HG02870 (cell line): ENCODE measurements at regions not wholly inside any gene's neighbourhood (a gene's known extent, or its start where the extent isn't known, plus 50 kb on each side); places are given as distances from the start of the nearest gene placed in this dataset.

Experiments
- ATAC-seq: cut with Tn5 transposase; IDR thresholded peaks from one replicate; pipeline ENCODE4 v1.9.1; 2021; ENCODE audit warnings: mild to moderate bottlenecking, moderate library complexity; ENCODE audit not compliant: unreplicated experiment

GRCh38 chr6:47118611-47119010 lies 76.5 kb upstream of the ADGRF1 start:
- no peak for ATAC-seq

GRCh38 chr6:47117314-47117713 lies 75.2 kb upstream of the ADGRF1 start:
- no peak for ATAC-seq

DNA sequence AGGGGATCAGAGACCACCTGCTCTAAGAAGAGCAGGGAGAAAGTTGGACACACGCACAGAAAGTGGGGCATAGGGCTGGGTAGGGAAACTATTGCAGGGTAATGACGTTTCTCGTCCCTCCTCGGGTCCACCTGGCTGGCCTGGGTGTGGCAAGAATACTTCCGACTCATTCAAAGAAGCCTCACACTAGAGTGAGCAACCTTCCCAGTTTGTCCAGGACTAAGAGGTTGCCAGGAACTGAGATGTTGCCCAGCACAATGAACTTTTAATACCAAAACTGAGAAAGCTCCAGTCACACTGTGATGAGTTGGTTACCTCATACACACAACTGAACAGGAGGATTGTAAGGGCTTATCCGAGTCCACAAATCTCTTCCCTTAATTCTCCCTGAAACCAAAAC lies 74.5 kb upstream of the ADGRF1 start:
- ATAC-seq, result no peak

GRCh38 chr6:47116086-47116485 lies 74.0 kb upstream of the ADGRF1 start:
- ATAC-seq, result no peak

GRCh38 chr6:47114460-47114859 lies 72.3 kb upstream of the ADGRF1 start:
- ATAC-seq, result no peak

DNA sequence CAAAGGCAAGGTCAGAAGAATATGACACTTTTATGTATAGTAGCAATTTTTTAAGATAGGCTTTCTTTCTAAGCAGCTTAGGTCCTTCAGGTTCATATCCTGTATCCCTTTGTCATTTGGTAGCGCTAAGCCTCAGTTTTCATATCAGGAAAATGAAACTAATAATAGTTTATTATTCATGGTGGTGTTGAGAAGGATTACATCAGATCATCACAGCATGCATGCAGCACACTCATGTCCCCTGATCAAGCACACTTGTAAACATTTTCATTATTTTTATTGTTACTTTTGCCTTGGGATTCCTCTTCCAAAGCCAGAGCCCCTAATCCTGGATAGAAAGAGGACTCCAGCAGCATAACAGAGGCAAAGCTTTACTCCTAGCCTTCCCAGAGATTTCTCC lies 70.2 kb upstream of the ADGRF1 start:
- no peak for ATAC-seq

DNA sequence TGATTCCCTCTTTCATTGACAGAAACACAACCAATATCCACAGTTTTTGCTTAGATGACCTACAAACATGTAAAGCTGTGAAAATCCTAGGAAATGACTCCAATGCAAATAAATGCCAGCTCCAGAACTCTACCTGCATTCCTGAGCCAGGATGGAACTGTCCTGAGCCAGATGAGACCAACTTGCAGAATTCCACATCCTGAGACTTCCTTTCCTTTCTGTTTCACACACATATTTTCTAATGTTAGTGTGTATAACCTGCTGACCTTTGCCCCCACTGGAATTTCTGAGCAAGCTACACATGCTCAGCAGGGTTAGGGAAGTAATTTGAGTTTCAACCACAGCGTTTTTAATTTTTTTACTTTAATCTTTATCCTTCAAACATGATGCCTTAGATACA lies 69.6 kb upstream of the ADGRF1 start:
- ATAC-seq, result no peak

DNA sequence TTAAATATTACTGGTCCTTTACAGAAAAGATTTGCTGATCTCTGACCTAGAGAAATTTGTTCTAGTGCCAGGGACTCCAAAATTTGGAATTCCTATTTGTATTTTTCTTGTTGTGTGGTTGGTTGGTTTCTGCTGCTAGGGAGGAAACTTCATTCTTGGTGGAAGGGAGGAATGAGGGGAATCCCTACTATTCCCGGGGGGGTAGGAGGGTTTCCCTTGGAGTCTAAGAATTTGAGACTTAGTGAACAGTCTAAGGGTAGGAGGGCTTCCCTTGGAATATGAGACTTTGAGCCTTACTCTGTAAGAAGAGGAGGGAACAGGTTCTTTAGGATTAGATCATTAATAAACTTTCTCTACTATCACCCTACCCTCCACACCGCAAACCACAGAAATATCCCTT lies 67.1 kb upstream of the ADGRF1 start:
- ATAC-seq, result no peak

- no peak for ATAC-seq
Observed at GRCh38 chr6:47106721-47107197, 64.6 kb upstream of the ADGRF1 start.

GRCh38 chr6:47106216-47106615 lies 64.1 kb upstream of the ADGRF1 start:
- ATAC-seq, result no peak

DNA sequence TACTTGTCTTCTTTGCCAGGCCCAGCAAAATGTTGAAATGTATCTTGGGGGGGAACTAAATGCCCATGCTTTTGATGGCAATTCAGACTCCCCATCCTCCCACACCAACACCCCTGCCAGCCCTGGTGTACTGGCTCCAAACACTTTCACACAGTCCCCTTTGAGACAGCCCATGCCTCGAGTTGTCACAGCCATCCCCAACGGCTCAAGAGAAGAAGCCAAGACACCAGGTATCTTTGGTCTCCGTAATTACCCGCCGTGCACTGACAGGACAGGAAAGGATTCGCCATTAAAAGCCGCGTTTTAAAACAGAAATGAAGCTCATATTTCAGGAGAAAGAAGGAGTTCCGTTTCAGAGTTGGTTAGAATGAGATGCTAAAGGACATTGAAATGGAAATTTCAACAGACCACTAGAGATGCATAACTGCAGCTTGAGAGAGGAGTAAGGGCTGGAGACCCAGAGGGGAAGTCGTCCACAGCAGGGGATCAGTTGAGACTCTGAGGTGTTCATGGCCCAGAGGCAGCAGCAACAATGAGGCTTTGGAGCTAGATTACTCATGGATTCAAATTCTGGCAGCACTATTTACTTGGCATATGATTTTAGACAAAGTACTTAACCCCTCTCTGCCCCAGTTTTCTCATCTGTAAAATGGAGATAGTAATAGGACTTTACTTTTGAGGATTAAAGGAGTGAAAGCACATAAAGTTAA lies 63.5 kb upstream of the ADGRF1 start:
- no peak for ATAC-seq

- no peak for ATAC-seq
Observed at GRCh38 chr6:47103931-47104330, 61.8 kb upstream of the ADGRF1 start.

DNA sequence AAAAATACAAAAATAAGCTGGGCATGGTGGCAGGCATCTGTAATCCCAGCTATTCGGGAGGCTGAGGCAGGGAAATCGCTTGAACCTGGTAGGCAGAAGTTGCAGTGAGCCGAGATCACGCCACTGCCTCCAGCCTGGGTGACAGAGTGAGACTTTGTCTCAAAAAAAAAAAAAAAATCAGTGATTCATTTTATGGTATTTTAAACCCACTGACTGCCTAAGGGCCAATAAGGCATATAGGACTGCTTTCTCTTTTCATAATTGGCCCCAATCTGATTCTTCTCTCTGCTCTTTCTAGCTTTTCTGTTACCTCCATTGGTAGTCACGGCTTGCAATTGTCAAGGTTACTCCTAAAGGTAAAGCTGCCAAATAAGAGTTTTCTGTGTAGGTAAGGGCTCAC lies 60.2 kb upstream of the ADGRF1 start:
- ATAC-seq, result no peak

- no peak for ATAC-seq
Observed at GRCh38 chr6:47098570-47098993, 56.5 kb upstream of the ADGRF1 start.

GRCh38 chr6:47097092-47097945 lies 55.2 kb upstream of the ADGRF1 start:
- ATAC-seq, result peak; percentile 91

DNA sequence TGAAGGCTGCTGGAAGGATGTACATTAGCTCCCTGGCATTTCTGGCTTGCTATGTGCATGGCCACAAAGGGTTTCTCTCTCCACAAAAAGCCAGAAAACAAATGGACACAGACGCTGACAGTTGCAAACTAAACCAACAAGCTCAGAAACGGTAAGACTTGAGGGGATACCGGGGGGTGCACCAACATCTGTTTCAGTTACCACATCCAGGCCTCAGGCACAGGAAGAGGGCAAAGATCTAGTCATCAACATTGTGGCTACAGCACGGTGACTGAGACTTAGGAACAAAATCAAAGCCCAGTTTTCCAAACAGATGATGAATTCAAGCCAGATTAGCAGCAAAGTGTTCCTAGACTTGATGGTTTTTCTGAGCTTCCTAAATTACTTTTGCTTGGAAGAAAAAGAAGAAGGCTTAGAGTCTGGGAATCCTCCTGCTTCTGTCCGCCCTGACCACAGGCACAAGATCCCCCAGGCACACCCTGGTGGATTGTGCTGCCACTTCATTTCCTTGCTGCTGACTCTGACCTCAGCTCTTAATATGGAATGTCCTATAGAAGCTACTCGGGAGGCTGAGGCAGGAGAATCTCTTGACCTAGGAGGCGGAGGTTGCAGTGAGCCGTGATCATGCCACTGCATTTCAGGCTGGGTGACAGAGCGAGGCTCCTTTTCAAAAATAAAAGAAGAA lies 54.2 kb upstream of the ADGRF1 start:
- no peak for ATAC-seq

GRCh38 chr6:47094241-47094925 lies 52.3 kb upstream of the ADGRF1 start:
- no peak for ATAC-seq

DNA sequence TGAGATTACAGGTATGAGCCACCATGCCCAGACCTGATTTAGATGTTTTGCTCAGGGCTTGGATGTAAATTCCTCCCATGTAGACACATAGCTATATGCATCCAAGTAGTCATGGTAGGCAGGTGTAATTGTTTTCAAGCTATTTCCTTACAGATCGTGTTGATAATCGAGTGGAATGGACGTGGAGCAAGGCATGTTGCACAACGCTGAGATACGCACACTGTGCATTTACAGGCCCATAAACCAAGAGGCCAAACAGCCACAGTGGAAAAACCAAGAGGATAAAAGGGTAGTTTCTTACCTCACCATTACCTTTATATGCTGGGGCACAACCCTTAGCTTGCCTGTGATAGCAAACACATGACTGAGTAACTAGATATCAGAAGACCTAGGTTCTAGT lies 51.0 kb upstream of the ADGRF1 start:
- ATAC-seq, result no peak

DNA sequence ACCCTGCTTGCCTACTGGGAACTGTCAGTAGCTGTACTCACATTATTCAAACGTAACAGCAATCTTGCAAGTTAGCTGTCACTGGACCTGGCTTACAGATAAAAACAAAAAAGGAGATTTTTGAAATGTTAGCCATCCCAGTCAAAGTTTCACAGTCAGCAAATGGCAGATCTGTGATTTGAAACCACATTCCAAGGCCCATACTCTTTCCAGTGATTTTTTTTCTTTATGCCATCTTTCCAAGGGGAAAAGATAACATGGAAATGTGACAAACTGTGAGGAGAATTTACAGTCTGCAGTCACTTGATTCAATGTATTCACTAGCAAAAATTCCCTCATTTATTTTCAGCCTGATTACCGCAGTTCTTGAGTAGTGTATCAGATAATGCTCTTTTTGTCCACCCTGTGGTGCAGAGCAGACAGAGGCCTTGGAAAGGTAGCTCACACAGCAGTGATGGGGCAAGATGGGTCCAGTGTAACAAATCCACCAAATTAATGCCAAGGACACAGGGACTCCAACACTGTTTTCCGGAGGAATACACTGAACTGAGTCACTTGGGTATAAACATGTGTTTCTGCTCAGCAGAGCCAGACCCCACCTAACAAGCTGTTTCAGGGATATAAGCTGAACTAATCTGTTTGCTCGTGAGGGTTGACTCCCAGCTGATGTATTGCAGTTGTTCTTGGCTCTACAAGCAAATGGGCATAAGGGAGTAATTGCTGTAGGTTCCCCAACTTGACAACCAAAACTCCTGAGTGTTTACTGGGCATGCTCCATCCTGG lies 49.9 kb upstream of the ADGRF1 start:
- ATAC-seq, result no peak
